ENCODE measurements at regions not wholly inside any gene's neighbourhood (a gene's known extent, or its start where the extent isn't known, plus 50 kb on each side); places are given as distances from the start of the nearest gene placed in this dataset.

DNA sequence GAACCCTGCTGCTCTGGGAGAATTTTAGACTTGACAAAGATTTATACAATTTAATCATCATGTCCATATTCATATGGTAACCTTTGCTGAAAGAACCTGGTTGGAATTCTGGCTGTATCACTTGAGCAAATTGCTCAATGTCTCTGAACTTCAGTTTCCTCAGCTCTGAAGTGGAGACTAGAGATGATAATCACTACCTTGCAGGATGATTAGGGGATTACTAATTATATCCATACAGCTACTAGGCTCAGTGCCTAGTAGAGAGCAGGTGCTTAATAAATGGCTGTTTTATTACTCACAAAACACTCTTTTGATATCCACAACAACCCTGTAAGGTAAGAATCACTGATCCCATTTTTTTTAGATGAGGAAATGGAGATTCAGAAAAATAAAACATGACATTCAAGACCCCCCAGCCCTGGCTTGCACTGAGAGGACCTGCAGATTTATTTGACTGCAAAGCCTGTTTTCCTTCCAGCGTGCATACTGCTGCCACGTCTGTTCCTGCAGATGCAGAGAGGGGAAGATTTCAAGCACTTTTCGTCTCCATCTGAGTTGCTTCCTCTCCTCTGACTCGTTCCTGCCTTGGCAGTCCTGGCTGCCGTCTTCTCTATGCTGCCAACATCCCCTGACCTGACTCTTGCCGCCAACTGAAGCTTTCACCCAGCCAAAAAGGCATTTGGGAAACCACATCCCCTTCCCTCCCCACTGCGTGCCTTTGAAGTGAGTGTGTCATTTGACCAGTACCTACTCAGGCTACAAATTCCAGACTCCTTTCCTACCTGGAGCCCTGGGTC is 203.0 kb downstream of the PLPP3 start:
- TF ChIP-seq POLR2AphosphoS5 (IDR thresholded peaks at IDR 0.05; ENCODE audit: low read depth): no peak
- TF ChIP-seq, protein P1, sequence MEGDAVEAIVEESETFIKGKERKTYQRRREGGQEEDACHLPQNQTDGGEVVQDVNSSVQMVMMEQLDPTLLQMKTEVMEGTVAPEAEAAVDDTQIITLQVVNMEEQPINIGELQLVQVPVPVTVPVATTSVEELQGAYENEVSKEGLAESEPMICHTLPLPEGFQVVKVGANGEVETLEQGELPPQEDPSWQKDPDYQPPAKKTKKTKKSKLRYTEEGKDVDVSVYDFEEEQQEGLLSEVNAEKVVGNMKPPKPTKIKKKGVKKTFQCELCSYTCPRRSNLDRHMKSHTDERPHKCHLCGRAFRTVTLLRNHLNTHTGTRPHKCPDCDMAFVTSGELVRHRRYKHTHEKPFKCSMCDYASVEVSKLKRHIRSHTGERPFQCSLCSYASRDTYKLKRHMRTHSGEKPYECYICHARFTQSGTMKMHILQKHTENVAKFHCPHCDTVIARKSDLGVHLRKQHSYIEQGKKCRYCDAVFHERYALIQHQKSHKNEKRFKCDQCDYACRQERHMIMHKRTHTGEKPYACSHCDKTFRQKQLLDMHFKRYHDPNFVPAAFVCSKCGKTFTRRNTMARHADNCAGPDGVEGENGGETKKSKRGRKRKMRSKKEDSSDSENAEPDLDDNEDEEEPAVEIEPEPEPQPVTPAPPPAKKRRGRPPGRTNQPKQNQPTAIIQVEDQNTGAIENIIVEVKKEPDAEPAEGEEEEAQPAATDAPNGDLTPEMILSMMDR (IDR thresholded peaks at IDR 0.05; ENCODE audit: insufficient read depth, low read length): no peak
- TF ChIP-seq, protein P2, sequence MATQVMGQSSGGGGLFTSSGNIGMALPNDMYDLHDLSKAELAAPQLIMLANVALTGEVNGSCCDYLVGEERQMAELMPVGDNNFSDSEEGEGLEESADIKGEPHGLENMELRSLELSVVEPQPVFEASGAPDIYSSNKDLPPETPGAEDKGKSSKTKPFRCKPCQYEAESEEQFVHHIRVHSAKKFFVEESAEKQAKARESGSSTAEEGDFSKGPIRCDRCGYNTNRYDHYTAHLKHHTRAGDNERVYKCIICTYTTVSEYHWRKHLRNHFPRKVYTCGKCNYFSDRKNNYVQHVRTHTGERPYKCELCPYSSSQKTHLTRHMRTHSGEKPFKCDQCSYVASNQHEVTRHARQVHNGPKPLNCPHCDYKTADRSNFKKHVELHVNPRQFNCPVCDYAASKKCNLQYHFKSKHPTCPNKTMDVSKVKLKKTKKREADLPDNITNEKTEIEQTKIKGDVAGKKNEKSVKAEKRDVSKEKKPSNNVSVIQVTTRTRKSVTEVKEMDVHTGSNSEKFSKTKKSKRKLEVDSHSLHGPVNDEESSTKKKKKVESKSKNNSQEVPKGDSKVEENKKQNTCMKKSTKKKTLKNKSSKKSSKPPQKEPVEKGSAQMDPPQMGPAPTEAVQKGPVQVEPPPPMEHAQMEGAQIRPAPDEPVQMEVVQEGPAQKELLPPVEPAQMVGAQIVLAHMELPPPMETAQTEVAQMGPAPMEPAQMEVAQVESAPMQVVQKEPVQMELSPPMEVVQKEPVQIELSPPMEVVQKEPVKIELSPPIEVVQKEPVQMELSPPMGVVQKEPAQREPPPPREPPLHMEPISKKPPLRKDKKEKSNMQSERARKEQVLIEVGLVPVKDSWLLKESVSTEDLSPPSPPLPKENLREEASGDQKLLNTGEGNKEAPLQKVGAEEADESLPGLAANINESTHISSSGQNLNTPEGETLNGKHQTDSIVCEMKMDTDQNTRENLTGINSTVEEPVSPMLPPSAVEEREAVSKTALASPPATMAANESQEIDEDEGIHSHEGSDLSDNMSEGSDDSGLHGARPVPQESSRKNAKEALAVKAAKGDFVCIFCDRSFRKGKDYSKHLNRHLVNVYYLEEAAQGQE (IDR thresholded peaks at IDR 0.05; ENCODE audit: insufficient replicate concordance, low read depth): no peak
- no peak for TF ChIP-seq GABPA (IDR thresholded peaks at IDR 0.05; ENCODE audit: low read depth)
- TF ChIP-seq SPI1 (IDR thresholded peaks at IDR 0.05; ENCODE audit: borderline replicate concordance, low read depth): no peak
- DNase-seq (ENCODE audit: low read depth in 1 of 2, low spot score in 1 of 2): no peak
- Histone ChIP-seq H3K4me3 (replicated peaks; ENCODE audit: insufficient read depth, low read length) (no peak overlapping the region), H3K27me3 (ENCODE audit: insufficient read depth, poor library complexity, severe bottlenecking) (peaks cover 5% of the 10 kb centered on the region), H3K27ac (replicated peaks) (no peak overlapping the region)

DNA sequence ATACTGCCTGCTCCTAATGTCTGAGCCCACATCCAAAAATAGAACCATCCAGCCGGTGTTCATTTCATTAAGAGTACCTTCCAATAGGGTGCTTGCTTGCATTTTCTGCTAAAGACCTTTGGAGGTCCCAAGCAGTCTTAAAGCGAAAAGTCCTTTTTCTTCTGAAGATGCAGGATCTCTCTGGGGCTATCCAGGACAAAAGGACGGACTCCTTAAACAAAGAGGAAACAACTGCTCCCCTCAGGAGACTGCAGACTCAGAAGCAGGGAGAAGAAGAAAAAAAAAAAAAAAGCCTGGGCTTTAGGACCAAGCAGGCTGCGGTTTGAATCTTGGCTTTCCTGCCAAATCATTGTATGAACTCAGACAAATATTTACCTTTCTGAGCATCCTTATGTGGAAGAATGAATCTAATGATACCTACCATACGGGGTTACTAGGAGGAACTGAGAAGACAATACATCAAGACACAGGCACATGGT is 204.0 kb downstream of the PLPP3 start:
- no peak overlapping the region for H3K4me3 ChIP-seq (replicated peaks; ENCODE audit: insufficient read depth, low read length)
- TF ChIP-seq, protein P2 (IDR thresholded peaks at IDR 0.05; ENCODE audit: insufficient replicate concordance, low read depth): no peak
- no peak for TF ChIP-seq SPI1 (IDR thresholded peaks at IDR 0.05; ENCODE audit: borderline replicate concordance, low read depth)
- no peak overlapping the region for H3K27ac ChIP-seq (replicated peaks)
- H3K27me3 ChIP-seq (ENCODE audit: insufficient read depth, poor library complexity, severe bottlenecking): peaks cover 5% of the 10 kb centered on the region
- DNase-seq (ENCODE audit: low read depth in 1 of 2, low spot score in 1 of 2): no peak

DNA sequence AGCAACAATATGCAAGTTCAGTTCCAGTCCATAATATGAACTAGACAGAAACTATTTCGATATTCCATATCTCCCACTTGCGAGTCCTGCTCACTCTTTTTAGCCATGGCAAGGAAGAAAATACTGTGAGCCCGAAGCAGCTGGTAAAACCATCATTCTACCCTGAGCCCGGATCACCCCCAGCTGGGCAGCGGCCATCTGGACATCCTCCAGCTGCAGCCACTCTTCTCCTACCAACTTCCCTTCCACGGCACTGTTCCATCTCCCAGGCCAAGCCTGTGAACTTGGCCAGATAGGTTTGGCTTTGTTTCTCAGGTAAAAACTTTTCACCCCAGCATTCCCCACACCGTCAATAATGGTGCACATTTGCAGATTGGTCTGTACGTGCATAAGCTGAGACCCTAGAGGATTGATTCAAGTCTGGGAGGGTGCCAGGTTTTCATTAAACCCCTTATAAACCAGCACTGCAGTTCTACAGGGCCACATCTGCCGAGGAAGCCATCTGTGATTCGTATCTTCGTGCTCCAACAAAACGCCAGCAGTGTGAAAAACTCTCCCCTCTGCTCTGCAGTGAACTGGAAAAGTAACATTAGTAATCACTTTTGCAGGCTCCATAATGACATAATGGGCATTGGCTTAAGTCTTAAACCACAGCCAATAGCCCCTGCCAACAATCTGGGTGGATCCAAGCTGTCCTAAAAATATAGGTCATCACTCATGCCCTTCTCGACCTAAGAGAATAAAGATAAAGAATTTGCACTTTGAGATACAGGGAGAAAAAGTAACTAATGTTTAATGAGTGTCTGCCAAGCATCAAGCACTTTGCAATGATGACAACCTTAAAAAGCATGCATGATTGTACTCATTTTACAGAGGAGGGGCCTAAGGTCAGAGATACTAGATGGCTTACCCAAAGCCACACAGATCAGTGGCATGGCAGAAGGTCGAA is 205.1 kb downstream of the PLPP3 start:
- Histone ChIP-seq H3K4me3 (replicated peaks; ENCODE audit: insufficient read depth, low read length) (no peak overlapping the region), H3K27me3 (ENCODE audit: insufficient read depth, poor library complexity, severe bottlenecking) (peaks cover 5% of the 10 kb centered on the region), H3K27ac (replicated peaks) (no peak overlapping the region)
- TF ChIP-seq, protein P1 (IDR thresholded peaks at IDR 0.05; ENCODE audit: insufficient read depth, low read length): no peak
- TF ChIP-seq, protein P2 (IDR thresholded peaks at IDR 0.05; ENCODE audit: insufficient replicate concordance, low read depth): no peak
- TF ChIP-seq SPI1 (IDR thresholded peaks at IDR 0.05; ENCODE audit: borderline replicate concordance, low read depth) (no peak), POLR2AphosphoS5 (IDR thresholded peaks at IDR 0.05; ENCODE audit: low read depth) (no peak), GABPA (IDR thresholded peaks at IDR 0.05; ENCODE audit: low read depth) (no peak)
- DNase-seq (ENCODE audit: low read depth in 1 of 2, low spot score in 1 of 2): no peak
